GM19238 (cell line): ENCODE measurements at regions not wholly inside any gene's neighbourhood (a gene's known extent, or its start where the extent isn't known, plus 50 kb on each side); places are given as distances from the start of the nearest gene placed in this dataset.
"Not testable (repeated sequence)": the region's sequence is repeated elsewhere in the genome, so short reads cannot be mapped to it uniquely, and the experiment has no call there.

Source experiments
- DNase-seq: peaks from one replicate; pipeline ENCODE4 v3.0.0; 2011; ENCODE audit warnings: low spot score; ENCODE audit not compliant: insufficient read length

DNA sequence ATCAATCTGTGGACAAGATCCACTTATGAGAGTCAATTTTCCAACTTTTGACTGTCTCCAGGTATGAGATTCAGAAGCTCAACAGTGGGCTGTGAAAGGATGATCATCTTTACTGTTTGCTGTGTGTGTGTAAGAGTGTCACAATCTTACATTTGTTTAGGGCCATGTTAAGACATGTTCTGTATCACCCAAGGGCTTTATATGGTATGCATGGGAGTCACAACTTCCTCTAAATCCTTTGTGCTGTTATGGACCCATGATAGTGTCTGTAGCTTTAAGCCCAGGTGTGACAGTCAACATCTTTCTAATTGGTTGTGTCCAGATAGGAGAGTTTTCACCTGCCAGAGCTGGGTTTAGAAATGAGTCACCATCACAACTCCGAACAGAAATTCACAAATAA, 70.2 kb downstream of the ZNF726 start:
- not testable (repeated sequence) for DNase-seq

DNA sequence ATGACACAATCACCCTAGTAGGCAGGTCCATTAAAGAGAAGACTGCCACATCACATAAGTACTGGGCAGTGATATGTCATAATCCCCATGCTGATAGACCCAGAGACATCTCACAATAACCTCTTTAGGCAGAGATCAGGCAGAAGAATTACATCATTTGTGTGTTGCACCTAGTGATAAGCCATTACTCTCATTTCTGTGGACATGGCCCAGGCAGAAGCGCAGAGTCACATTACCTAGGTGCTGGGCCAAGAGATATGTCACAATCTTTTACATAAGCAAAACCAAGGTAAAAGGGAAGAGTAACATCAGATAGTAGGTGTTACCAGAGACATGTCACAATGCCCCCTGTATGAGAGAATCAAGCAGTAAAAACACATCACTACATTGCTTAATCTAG, 71.9 kb downstream of the ZNF726 start:
- DNase-seq = no peak

DNA sequence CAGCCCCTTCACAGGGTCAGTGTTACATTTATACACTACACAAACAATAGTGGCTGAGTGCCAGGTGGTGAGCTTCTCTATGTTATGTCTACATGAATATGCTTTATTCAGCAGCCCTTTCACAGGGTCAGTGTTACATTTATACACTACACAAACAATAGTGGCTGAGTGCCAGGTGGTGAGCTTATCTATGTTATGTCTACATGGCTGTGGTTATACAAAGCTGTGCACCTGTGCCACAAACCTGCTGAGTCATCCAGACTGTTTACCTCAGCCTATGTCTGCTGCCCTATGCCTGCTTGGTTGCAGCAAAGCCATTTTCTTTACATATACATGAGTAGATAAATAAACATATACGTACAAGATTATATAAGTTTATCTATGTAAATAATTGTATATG, 76.5 kb downstream of the ZNF726 start:
- DNase-seq = no peak

DNA sequence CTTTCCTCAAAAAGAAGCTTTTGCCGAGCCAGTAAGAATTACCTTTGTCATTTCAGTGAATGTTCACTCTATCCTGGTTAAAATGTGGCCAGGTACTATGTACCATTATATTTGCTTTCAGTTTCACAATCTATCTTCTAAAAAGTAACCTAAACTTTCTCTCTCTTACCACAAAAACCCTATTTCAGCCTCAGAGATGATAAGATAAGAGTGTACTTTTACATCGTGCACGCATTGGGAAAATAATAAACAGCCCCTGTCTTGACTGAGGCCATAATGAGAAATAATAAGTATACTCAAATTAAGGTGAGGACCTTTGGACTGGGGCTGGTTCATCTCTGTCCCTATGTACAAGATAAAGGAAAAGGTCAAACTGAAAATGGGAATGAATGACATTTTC, 77.7 kb downstream of the ZNF726 start:
- DNase-seq = no peak

DNA sequence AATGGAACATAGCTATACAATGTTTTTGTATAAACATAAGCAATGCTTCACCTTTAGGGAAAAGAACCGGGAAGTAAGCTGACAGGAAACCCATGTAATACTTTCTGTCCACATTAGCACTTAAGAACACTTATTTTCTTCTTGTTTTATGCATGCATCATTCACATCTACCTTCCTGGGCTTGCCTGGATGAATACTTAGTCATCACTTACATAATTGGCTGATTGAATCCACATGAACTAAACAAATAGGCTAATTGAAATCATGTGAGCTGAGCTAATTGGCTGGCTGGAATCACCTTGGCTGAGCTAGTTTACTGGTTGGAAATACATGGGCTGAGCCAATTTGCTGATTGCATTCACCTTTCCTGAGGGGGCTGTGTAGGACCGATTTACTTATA, 78.8 kb downstream of the ZNF726 start:
- no peak for DNase-seq

DNA sequence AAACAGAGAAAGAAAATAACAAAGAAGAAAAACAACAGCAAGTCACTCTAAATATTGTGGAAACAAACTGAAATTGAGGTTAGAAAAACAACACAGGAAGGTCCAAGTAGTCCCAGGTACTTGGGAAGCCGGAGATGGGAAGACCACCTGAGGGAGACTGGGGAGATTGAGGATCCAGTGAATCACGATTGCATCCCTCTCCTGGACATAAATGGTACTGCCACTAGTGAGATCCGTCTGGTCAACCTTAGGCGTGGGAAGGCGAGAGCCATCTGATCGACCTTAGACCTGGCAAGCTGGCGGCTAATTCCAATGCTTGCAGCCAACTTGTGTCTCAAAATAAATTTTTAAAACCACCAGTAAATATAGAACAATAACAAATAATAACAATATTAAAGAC, 81.9 kb downstream of the ZNF726 start:
- no peak for DNase-seq

GRCh38 chr19:23998568-23998967, 83.9 kb downstream of the ZNF726 start:
- DNase-seq = no peak

DNA sequence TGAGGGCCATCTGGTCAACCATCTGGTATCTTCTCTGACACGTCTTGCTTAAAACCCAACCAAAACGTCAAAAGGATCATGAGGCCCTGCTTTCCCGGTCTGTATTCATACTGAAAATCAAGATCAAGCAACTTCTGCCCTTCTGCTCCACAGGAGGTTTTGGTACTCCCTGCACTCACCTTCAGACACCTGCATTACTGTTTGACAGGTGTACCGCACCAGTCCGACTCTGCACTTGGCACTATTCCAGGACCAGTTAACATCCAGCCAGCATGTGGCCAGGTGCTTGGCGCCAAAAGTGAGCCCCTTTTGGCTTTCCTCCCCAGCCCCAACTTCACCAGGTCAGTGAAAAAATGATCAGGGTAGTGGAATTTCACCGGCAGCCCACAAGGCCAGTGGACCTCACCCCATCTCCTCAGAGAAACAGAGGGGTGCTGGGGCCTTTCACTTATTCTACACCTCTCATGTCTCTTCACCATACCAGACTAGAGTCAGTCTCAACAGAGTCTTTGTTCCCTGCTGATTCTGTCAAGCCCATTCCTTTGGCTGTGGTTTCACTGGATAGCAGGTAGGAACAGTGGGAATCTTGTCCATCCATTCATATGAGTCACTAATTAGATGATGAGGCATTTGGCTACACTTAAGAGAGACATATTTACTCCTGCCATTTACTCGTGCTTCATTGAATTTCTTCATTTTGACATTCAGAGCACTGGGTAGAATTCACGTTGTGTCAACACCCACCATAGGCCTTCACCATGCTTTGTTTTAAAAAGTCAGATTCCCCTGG, 85.3 kb downstream of the ZNF726 start:
- no peak for DNase-seq

GRCh38 chr19:24000656-24001055, 86.0 kb downstream of the ZNF726 start:
- DNase-seq = no peak

DNA sequence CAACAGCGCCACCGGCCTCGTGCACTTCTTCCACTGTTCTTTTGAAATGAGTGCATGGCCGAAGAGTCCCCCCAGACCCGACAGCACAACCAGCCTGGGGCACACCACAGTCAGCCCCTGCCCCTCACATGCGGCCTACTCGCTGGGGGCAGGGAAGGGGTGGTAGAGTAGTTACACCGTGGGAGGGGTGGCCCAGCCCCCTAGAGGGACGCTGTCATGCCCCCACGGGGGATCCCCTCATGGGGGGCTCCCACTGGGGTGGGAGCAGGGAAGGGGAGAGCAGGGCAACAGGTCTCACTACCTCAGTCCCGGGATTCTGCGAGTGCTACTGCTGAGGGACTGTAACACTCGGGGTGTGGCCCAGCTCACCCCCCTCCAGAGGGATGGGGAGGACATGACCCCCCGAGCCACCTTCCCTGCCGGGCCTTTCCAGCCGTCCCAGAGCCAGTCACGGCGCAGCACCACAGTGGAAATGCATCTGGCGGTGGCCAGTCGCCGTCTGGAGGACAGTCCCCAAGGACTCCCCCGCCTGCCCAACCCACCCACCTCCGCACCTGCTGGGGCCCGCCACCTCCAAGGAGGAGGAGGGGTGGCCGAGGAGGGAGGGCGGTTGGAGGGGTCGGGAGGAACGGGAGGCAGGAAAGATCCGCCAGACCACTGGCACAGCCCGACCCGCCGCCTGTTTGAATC, 84.6 kb upstream of the ZNF254 start:
- DNase-seq = no peak

- DNase-seq = no peak
These were observed 83.5 kb upstream of the ZNF254 start for GRCh38 chr19:24003537-24003936.

DNA sequence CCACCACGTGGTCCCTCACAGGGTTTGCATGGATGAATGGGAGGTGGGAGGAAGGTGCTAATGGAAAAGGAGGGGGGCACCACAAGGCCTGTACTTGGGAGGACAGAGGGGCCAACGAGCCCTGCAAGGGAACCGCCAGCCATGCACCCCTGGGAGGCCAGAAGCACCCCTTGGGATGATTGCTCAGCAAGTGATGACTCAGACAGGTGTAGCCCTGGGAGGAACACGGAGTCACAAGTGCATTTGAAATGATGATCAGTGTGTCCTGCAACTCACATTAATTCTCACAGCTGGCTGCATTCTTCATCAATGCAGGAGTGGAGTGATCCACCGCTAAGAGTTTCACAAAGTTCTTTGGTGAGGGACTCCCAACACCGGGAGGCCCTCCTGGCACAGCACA, 82.8 kb upstream of the ZNF254 start:
- no peak for DNase-seq

DNA sequence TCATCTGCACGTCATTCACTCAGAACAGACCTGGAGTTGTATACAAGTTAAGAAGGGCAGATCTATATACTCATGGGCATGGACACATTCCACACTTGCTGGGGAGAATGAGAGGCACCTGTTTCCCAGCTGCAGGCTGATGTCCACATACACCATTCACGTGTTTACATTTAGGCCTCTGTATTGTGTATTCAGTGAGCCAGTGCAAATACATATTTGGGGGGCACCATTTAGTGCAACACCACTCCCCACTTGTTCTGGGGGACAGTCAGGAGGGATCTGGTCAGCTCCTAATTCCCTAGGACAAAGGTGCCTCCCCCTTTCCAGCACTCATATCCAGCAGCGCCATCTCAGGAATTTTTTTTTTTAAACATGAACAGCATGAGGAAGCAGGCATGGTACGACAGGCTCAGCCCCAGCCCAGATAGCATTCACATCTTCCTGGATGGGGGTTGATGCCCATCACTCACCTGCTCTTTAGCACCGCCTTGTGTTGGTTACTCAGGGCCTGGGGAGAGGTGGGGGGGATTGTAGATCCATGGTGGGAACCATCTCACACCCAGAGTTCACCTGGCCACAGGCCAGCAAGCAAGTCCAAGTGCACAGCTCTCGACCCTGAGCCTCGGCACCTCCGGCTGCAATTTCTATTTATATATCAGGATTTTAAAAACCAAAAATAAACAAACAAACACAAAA, 56.9 kb upstream of the ZNF254 start:
- DNase-seq = no peak

DNA sequence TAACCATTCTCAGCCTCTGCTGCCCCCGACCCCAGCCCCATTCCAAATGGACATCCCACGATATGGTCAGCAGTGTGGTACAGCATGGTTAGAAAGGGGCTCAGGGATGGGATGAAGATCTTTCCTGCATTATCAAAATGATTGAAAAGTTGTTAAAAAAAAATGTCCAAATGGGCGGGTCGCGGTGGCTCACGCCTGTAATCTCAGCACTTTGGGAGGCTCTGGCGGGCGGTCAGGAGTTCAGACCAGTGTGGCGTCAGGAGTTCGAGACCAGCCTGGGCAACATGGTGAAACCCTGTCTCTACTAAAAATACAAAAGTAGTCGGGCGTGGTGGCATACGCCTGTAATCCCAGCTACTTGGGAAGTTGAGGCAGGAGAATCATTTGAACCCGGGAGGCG, 54.3 kb upstream of the ZNF254 start:
- DNase-seq = no peak

DNA sequence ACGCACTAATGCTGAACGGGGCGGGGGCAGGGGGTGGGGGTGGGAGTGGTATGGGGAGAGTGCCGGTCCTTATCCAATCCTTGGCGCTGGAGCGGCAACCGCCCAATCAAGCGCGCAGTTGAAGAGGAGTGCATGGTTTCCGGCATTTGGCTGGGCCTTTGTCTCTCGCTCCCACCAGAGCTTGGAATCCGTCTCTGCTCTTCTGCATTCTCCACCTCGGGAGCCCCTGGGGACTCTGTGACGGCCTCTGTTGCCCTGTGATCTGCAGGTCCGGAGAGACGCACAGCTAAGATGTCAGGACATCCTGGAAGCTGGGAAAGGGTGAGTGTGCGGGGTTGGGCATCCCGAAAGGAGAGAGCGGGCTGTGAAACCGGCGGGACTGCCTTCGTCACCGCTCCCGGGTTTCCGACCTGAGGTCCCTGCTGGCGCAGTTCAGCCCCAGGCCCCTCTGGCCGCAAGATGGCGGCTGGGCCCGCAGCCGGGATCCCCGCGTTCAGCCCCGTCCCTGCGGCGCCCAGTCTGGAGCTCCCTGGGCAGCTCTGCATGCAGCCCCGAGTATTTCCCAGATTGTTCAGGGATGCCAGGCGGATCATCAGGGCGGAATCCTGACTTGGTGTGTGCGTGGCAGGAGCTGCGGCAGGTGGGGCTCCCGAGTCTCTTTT, 53.6 kb upstream of the ZNF254 start:
- DNase-seq = peak; percentile 77

GRCh38 chr19:24033963-24034342, 53.0 kb upstream of the ZNF254 start:
- DNase-seq = peak; percentile 13

- not testable (repeated sequence) for DNase-seq
These were observed 51.6 kb upstream of the ZNF254 start for GRCh38 chr19:24035261-24035880.
